ENCODE measurements at regions not wholly inside any gene's neighbourhood (a gene's known extent, or its start where the extent isn't known, plus 50 kb on each side); places are given as distances from the start of the nearest gene placed in this dataset.

DNA sequence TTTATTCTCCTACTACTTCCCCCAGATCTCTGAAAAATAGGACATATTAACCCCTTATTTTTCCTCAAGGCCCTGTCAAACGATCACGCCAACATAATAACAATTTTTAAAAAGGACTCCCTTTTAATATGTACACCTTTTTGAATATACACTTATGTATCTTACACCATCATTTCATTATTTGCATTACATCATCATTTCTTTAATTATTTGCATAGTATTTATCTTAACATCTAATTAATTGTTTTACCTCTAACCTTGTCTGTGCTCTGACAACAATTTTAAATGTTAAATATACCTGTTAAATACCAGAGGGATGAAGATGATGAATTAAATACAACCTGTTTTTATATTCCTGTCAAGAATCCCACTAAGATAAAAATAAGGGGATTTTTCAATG, 432.2 kb downstream of the PTPRC start:
- Mint-ChIP-seq H3K27ac (ENCODE audit: unreplicated experiment) (no peak overlapping the region), H3K36me3 (ENCODE audit: unreplicated experiment) (no peaks in the 10 kb centered on the region), H3K4me1 (ENCODE audit: unreplicated experiment) (no peaks in the 10 kb centered on the region), H3K4me3 (ENCODE audit: unreplicated experiment) (no peak overlapping the region), H3K27me3 (ENCODE audit: unreplicated experiment) (no peaks in the 10 kb centered on the region), H3K9me3 (ENCODE audit: unreplicated experiment) (no peaks in the 10 kb centered on the region)
- TF ChIP-seq, protein P1, sequence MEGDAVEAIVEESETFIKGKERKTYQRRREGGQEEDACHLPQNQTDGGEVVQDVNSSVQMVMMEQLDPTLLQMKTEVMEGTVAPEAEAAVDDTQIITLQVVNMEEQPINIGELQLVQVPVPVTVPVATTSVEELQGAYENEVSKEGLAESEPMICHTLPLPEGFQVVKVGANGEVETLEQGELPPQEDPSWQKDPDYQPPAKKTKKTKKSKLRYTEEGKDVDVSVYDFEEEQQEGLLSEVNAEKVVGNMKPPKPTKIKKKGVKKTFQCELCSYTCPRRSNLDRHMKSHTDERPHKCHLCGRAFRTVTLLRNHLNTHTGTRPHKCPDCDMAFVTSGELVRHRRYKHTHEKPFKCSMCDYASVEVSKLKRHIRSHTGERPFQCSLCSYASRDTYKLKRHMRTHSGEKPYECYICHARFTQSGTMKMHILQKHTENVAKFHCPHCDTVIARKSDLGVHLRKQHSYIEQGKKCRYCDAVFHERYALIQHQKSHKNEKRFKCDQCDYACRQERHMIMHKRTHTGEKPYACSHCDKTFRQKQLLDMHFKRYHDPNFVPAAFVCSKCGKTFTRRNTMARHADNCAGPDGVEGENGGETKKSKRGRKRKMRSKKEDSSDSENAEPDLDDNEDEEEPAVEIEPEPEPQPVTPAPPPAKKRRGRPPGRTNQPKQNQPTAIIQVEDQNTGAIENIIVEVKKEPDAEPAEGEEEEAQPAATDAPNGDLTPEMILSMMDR (IDR thresholded peaks at IDR 0.05) = no peak
- DNase-seq (ENCODE audit: extremely low spot score, unreplicated experiment) = no peak

DNA sequence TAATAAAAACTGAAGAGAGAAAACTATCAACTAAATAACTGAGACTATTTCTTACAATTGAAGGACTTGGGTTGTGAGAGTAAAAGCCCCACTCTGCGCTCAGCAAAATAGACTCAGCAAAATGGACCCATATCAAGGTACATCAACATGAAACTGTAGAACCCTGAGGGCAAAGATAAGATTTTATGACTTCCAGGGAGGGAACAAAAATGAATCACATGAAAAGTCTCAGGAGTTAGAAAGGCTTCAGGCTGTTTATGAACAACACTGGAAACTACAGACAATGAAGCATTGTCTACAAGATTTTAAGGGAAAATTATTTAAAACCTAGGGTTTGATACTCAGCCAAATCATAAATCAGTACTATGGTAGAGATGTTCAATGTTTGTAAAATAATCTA, 434.3 kb downstream of the PTPRC start:
- Mint-ChIP-seq H3K36me3 (ENCODE audit: unreplicated experiment) (no peaks in the 10 kb centered on the region), H3K27ac (ENCODE audit: unreplicated experiment) (no peak overlapping the region), H3K9me3 (ENCODE audit: unreplicated experiment) (no peaks in the 10 kb centered on the region), H3K4me1 (ENCODE audit: unreplicated experiment) (no peaks in the 10 kb centered on the region), H3K4me3 (ENCODE audit: unreplicated experiment) (no peak overlapping the region), H3K27me3 (ENCODE audit: unreplicated experiment) (no peaks in the 10 kb centered on the region)
- TF ChIP-seq, protein P1 (IDR thresholded peaks at IDR 0.05) = no peak
- DNase-seq (ENCODE audit: extremely low spot score, unreplicated experiment) = no peak

DNA sequence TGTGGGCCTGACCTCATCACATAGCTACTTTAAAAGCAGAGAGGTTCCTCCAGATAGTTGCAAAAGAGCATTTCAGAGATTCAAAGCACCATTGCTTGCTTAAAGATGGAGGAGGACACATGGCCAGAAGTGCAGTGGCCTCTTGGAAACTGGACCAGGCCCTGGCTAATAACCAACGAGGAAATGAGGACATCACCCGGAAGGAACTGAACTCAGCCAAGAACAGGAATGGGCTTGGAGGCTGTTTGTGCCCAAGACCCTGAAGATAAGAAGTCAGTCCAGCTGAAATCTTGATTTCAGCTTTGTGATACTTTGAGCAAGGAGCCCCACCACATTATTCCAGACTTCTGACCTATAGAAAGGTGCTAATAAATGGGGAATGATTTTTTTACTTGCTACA, 437.0 kb downstream of the PTPRC start:
- Mint-ChIP-seq H3K36me3 (ENCODE audit: unreplicated experiment) (no peaks in the 10 kb centered on the region), H3K4me1 (ENCODE audit: unreplicated experiment) (no peaks in the 10 kb centered on the region), H3K27ac (ENCODE audit: unreplicated experiment) (no peak overlapping the region), H3K4me3 (ENCODE audit: unreplicated experiment) (no peak overlapping the region), H3K9me3 (ENCODE audit: unreplicated experiment) (no peaks in the 10 kb centered on the region), H3K27me3 (ENCODE audit: unreplicated experiment) (no peaks in the 10 kb centered on the region)
- TF ChIP-seq, protein P1 (IDR thresholded peaks at IDR 0.05) = no peak
- no peak for DNase-seq (ENCODE audit: extremely low spot score, unreplicated experiment)

DNA sequence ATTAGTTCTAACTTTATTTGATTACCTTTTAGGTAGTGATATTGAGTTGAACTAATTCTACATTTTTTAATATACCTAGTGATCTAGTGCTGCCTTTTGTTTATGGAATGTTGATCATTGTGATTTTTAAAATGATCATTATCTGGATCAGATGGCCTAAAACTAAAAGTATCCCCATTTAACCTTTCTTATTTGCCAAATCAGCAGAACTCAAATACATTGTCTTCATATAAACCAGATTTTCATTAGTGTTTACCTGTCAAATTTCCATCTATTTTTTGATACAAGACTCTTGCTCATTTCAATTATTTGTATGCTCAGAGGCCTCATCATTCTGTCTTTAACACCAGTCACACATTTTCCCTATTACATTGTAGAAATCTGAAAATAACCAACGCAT, 441.2 kb downstream of the PTPRC start:
- DNase-seq (ENCODE audit: extremely low spot score, unreplicated experiment) = no peak
- TF ChIP-seq, protein P1 (IDR thresholded peaks at IDR 0.05) = no peak
- peaks cover 21% of the 10 kb centered on the region for H3K4me1 Mint-ChIP-seq (ENCODE audit: unreplicated experiment)
- no peak overlapping the region for H3K4me3 Mint-ChIP-seq (ENCODE audit: unreplicated experiment)
- no peaks in the 10 kb centered on the region for H3K9me3 Mint-ChIP-seq (ENCODE audit: unreplicated experiment)
- H3K36me3 Mint-ChIP-seq (ENCODE audit: unreplicated experiment) = no peaks in the 10 kb centered on the region
- no peak overlapping the region for H3K27ac Mint-ChIP-seq (ENCODE audit: unreplicated experiment)
- no peaks in the 10 kb centered on the region for H3K27me3 Mint-ChIP-seq (ENCODE audit: unreplicated experiment)

DNA sequence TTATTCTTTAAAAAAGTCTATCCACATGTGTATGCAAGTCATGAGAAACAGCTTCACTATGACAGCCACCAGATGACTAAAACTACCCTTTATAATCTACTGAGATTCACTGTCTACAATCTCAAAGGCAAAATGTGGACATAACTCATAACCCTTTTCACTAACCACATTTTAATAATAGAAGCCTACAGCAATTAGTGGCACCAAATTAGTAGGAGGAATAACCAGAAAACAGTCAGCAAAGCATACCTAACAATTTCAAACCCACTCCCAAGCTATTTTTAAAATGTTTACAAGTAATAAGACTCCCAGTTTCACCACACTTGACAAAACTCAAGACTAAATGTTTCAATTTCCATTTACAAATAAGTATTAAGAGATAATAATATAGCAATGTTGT, 442.9 kb downstream of the PTPRC start:
- H3K4me1 Mint-ChIP-seq (ENCODE audit: unreplicated experiment) = peaks cover 26% of the 10 kb centered on the region
- H3K27ac Mint-ChIP-seq (ENCODE audit: unreplicated experiment) = no peak overlapping the region
- no peaks in the 10 kb centered on the region for H3K36me3 Mint-ChIP-seq (ENCODE audit: unreplicated experiment)
- no peak for DNase-seq (ENCODE audit: extremely low spot score, unreplicated experiment)
- H3K9me3 Mint-ChIP-seq (ENCODE audit: unreplicated experiment) = no peaks in the 10 kb centered on the region
- no peak overlapping the region for H3K4me3 Mint-ChIP-seq (ENCODE audit: unreplicated experiment)
- TF ChIP-seq, protein P1 (IDR thresholded peaks at IDR 0.05) = no peak
- H3K27me3 Mint-ChIP-seq (ENCODE audit: unreplicated experiment) = no peaks in the 10 kb centered on the region
